Renal pelvis (tissue), 1 donor: ENCODE measurements at regions not wholly inside any gene's neighbourhood (a gene's known extent, or its start where the extent isn't known, plus 50 kb on each side); places are given as distances from the start of the nearest gene placed in this dataset.
"Not testable (repeated sequence)": the region's sequence is repeated elsewhere in the genome, so short reads cannot be mapped to it uniquely, and the experiment has no call there.

ENCODE experiments used
- DNase-seq: peaks from one replicate; pipeline ENCODE4 v3.0.0-alpha.2; 2013

- DNase-seq = no peak
Measured at GRCh38 chr3:173216063-173216462, 75.0 kb upstream of the SPATA16 start.

- no peak for DNase-seq
Measured at GRCh38 chr3:173214576-173214975, 73.5 kb upstream of the SPATA16 start.

- DNase-seq = no peak
Measured at GRCh38 chr3:173199568-173199967, 58.5 kb upstream of the SPATA16 start.

- DNase-seq = not testable (repeated sequence)
Measured at GRCh38 chr3:173194868-173195267, 53.8 kb upstream of the SPATA16 start.

GRCh38 chr3:173191611-173192010 lies 50.6 kb upstream of the SPATA16 start:
- DNase-seq = no peak
